Brain microvascular endothelial cell (primary cell): ENCODE measurements at regions not wholly inside any gene's neighbourhood (a gene's known extent, or its start where the extent isn't known, plus 50 kb on each side); places are given as distances from the start of the nearest gene placed in this dataset.

Source experiments
- DNase-seq: peaks from one replicate; pipeline ENCODE4 v3.0.0-alpha.2; 2020
- H3K27ac ChIP-seq: fragments of 250-450 bp; sonication (Bioruptor Pico); 2 replicates; pipeline ENCODE4 v1.5.1; 2020; ENCODE audit warnings: mild to moderate bottlenecking, moderate library complexity
- H3K27me3 ChIP-seq: fragments of 250-450 bp; sonication (Bioruptor Pico); replicated peaks from 2 replicates; pipeline ENCODE4 v1.5.1; 2020; ENCODE audit warnings: mild to moderate bottlenecking
- H3K36me3 ChIP-seq: fragments of 250-450 bp; sonication (Bioruptor Pico); replicated peaks from 2 replicates; pipeline ENCODE4 v1.5.1; 2020; ENCODE audit warnings: mild to moderate bottlenecking
- H3K4me3 ChIP-seq: 2 replicates; pipeline ENCODE4 v1.5.1; 2011; ENCODE audit warnings: low read depth, mild to moderate bottlenecking, control low read depth, low read length, moderate library complexity
- CTCF ChIP-seq: IDR thresholded peaks from 2 replicates; pipeline ENCODE4 v1.5.1; 2011; ENCODE audit warnings: low read depth, mild to moderate bottlenecking, moderate library complexity, low read length, control low read depth, inconsistent platforms; ENCODE audit errors: missing control alignments
- in situ Hi-C: cut with HindIII; loops from 2 replicates; pipeline ENCODE4 v1.10.0; 2017; ENCODE audit warnings: low sequenced_read_pairs, low pct_ligation_motif_present

GRCh38 chr15:85276508-85276907, 103.9 kb upstream of the AKAP13 start:
- no peak for DNase-seq
- Histone ChIP-seq H3K27ac (no peak overlapping the region), H3K4me3 (no peak overlapping the region), H3K27me3 (no peaks in the 10 kb centered on the region), H3K36me3 (no peaks in the 10 kb centered on the region)
- TF ChIP-seq CTCF = no peak
- in situ Hi-C loops = no loop called here

DNA sequence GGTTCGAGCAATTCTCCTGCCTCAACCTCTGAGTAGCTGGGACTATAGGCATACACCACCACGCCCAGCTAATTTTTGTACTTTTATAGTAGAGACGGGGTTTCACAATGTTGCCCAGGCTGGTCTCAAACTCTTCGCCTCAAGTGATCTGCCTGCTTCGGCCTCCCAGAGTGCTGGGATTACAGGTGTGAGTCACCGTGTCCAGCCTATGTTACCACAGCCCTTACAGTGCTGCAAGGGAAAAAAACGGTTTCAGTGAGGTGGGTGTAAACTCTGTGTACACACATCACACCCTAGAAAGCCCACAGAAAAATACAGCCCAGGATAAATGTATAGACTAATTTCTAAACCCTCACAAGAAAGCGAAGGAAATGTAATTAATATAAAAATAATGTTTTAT, 103.5 kb upstream of the AKAP13 start:
- H3K27me3 ChIP-seq = no peaks in the 10 kb centered on the region
- no peak for TF ChIP-seq CTCF
- no peak overlapping the region for H3K4me3 ChIP-seq
- in situ Hi-C loops = no loop called here
- no peaks in the 10 kb centered on the region for H3K36me3 ChIP-seq
- H3K27ac ChIP-seq = no peak overlapping the region
- DNase-seq = no peak

DNA sequence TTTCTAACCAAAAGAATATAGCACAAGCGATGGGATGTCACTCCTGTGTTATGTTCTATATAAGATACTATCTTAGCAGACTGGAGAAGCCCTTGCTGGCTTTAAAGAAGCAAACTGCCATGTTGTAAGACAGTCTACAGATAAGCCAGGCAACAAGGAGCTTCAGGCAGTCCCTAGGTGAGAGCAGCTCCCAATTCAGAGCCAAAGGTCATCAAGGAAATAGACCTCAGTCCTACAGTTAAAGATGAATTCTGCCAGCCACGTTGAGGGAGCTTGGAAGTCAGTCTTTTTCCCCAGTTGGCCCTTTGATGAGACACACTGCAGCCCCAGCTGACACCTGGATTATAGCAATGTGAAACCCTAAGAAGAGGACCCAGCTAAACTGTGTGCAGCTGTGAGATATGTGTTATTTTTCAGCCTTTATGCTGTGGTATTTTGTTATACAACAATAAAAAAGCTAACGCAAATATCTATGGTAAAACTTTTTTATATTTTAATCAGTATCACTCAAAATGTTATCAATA, 102.5 kb upstream of the AKAP13 start:
- no peak overlapping the region for H3K4me3 ChIP-seq
- H3K27me3 ChIP-seq = no peaks in the 10 kb centered on the region
- no peaks in the 10 kb centered on the region for H3K36me3 ChIP-seq
- no peak for DNase-seq
- no peak overlapping the region for H3K27ac ChIP-seq
- in situ Hi-C loops = no loop called here
- TF ChIP-seq CTCF = no peak

DNA sequence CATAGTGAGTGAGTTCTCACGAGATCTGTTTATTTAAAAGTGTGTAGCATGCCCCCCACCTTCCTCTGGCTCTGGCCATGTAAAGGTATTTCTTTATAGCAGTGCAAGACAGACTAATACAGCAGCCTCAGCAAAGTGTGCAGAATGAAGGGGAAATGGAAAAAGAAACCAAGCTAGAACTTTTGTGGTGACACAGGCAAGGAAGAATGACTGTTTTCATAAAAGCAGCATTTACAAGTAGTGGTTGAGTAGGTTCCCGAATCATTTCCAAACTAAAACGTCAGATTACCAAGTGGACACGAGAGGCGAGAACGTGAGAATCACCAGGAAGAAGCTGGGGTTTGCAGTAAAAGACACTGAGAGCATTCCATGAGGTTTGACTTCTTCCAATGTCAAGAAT, 100.2 kb upstream of the AKAP13 start:
- Histone ChIP-seq H3K4me3 (no peak overlapping the region), H3K36me3 (no peaks in the 10 kb centered on the region), H3K27ac (no peak overlapping the region), H3K27me3 (no peaks in the 10 kb centered on the region)
- DNase-seq = no peak
- in situ Hi-C loops = no loop called here
- TF ChIP-seq CTCF = no peak

DNA sequence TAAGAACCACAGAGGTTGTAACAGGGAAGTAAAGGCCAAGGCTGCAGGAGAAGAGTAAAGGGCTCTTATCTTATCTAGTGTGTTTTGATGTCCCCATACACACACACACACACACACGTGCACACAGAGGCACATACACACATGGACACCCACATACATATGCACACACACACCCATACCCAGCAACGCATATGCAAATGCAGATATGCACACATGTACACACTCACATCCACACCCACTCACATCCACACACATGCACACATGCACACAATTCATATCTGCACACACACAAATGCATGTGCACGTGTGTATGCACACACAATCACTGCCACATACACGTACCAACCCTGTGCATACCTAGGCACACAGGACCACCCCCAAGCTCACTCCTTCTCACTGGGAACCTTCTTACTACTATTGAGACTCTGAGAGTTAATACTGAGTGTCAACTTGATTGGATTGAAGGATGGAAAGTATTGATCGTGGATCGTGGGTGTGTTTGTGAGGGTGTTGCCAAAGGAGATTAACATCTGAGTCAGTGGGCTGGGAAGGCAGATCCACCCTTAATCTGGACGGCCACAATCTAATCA, 99.0 kb upstream of the AKAP13 start:
- TF ChIP-seq CTCF = no peak
- no peak for DNase-seq
- H3K27ac ChIP-seq = no peak overlapping the region
- in situ Hi-C loops = no loop called here
- H3K36me3 ChIP-seq = no peaks in the 10 kb centered on the region
- H3K4me3 ChIP-seq = no peak overlapping the region
- H3K27me3 ChIP-seq = no peaks in the 10 kb centered on the region
